GM18861 (cell line): ENCODE measurements at regions not wholly inside any gene's neighbourhood (a gene's known extent, or its start where the extent isn't known, plus 50 kb on each side); places are given as distances from the start of the nearest gene placed in this dataset.

ENCODE experiments used
- ATAC-seq: cut with Tn5 transposase; IDR thresholded peaks from one replicate; pipeline ENCODE4 v1.9.1; 2021; ENCODE audit not compliant: unreplicated experiment

DNA sequence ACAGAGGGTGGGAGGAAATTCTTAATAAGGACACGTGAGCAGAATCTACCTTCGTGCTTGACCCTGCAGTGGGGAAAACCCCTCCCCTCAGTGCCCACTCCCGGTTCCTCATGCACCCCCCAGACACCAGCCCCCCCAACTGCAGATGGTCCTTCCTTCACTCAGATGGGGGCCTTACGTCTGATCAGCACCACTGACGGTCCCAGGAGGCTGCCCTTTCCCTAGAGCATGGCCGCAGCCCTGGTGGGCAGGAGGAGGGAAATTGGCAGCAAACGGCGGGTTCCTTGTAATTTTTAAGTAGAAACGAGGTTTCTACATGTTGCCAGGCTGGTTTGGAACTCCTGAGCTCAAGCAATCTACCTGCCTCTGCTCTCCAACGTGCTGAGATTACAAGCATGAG, 477.7 kb downstream of the TBC1D22A start:
- no peak for ATAC-seq

DNA sequence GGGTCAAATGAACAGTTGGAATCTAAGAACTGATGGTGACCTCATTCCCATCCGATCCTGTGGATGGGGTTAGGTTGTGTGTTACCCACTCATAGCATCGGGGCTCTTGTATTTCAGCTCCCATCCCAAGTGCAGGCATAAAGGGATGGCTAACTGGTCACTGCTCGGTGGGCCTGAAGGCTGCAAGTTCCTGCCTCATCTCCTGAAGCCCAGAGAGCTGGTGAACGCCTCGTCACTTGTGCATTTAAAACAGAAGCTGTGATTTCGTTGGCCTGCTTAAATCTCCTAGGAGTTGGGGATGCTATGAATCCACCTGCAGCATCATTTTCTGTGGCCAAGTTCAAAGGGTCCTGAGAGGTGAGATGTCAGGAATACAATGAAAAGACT, 477.0 kb downstream of the TBC1D22A start:
- no peak for ATAC-seq

DNA sequence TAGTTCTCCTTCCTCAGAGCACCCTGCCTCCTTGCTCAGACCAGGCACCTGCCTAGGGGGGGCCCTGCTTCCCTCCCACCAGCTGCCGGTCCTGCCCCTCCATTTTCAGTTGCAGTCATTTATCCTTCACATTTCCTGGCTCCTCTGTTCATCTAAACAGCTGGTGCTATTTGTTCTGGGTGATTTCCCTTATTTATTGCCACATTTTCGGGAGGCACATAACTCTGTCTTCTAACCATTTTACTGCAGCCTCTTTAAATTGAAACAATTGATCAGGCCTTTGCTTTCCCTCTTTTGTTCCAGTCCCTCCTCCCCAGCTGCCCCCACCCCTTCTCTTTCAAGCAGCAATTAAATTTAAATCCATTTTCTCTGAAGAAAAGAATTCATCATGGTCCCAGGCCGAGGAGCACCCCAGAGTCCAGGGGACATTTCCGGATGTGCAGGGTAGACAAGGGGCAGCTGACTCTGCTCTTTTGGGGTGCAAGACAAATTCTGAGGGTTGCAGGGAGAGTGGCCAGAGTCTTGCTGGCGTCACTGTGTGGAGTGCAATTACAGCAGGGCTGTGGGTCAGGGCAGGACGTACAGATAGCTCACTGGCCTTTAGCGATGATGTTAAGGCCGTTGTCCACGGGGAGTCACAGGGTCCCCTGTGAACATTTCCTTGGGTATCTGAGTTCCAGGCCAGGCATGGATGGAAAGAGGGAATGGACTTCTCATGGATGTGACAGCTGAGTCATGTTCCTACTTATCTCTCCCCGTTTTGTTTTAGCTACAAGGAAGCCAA, 476.4 kb downstream of the TBC1D22A start:
- ATAC-seq, result no peak

GRCh38 chr22:47237890-47238480, 475.5 kb downstream of the TBC1D22A start:
- ATAC-seq, result no peak

DNA sequence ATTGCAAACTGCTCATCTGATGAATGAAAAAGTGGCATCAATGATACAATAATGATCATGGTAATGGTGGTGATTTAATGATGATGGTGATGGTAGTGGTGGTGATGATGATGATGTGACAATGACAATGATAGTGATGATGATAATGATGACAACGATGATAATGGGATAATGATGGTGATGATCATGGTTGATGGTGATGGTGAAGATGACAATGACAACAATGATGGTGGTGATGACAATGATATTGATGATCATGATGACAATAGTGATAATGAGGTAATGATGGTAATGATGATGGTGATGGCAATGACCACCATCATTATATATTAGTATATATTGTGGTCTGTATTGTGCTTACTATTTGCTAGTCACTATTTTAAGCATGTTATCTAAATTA, 474.3 kb downstream of the TBC1D22A start:
- ATAC-seq, result no peak

DNA sequence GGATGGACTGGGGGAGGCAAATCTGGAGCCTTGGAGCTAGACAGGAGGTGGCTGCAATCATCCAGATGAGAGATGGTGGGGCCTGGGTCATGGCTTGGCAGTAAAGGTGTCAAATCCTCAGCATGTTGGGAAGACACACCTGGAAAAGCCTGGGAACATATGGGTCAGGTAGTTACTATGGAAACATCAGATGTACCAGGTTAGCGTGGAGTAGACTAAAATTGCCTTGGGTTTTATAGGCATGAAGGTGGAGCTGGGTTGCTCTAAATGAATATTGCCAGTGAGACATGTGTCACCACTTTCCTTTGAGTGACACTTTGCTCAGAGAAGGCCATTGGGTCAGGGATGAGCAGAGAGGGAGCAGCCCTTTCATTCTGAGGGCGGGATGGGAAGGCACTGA, 473.7 kb downstream of the TBC1D22A start:
- ATAC-seq, result no peak

DNA sequence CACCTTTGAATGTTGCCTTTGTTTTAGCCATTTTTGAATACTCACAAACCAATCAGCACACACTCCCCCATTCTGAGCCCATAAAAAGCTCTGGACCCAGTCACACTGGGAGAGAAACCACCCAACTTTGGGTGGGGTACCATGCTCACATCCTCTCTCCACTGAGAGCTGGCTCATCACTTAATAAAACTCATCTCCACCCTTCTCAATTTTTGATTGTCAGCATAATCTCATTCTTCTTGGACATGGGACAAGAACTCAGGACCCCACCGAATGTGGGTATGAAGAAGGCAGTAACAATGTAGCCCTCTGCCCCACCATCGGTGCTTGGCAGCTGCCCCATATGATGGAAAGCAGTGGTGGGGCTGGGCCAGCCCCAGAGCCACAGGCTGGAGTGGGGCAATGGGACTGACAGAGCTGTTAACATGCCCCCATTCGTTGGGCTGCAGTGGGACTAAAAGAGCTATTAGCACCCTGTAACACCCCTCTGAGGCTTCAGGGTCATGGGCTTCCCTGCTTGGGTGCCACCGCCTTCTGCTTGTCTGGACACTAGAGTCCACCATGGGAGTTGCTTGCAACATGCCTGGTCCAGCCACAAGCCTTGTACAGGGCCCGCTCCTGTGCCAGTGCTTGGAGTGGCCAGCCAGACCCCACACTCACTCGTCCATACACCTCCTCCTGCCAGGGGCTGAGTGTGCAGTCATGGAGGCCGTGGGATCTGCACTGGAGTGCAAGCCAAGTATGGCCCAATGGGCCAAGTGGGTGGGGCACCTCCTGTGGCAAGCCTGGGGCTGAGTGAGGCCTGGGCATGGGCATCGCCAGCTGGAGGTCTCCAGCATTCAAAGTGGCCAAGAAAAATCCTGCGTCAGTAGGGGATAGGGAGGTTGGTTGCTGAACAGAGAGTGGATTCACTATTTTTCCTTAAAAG, 471.1 kb downstream of the TBC1D22A start:
- ATAC-seq, result no peak

DNA sequence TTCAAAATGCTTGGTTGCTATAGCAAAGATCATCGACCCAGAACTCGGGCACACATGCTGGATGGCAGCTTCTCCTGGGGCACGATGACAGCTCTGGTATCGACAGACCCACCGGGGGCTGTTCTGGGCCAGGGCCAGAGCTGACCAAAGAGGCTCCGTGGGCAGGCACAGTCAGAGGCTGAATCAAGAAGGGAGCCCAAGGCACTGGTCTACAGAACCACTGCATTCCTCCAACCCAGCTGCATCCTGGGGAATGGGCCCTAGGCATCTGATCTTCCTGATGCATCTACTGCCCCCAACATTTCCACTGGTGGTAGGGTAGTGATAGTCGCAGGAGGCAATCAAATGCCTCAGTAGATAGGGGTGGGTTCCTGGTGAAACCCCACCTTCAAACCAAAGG, 470.3 kb downstream of the TBC1D22A start:
- no peak for ATAC-seq

DNA sequence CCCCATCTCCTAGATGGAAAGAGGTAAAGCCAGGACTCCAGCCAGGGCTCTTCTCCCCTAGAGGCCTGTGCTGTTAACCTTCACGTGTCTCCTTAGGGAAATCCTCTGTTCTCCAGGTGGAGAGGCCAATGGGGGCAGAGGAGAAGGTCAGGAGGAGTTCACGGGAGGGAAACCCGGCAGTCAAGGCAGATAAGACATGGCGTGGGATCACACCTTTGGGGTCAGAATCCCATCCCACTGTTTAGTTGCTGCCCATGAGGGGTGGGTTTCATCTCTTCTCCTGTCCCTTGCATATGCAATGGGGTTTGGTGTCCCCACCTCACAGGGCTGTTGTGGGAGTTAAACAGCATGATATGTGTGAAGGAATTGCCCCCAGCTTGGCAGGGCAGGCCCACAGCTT, 469.7 kb downstream of the TBC1D22A start:
- no peak for ATAC-seq

GRCh38 chr22:47231759-47232158, 469.3 kb downstream of the TBC1D22A start:
- no peak for ATAC-seq

DNA sequence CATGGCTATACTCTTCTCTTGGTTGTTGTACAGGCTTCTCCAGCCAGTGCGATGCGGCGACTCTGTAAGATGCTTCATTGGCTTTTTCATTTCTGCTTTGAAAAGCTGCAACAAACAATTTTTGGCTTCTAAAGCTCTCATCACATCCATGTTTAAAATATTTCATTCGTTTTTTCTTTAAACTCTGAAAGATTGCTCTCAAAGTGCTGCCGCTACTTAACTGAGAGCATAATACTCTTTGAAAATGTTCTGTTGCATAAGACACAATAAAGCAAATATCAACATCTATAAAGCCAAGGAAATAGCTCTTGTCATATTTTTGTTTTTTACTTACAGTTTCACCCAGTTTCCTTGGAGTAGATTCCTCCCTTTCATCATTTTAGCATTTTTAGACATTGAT, 468.3 kb downstream of the TBC1D22A start:
- no peak for ATAC-seq

DNA sequence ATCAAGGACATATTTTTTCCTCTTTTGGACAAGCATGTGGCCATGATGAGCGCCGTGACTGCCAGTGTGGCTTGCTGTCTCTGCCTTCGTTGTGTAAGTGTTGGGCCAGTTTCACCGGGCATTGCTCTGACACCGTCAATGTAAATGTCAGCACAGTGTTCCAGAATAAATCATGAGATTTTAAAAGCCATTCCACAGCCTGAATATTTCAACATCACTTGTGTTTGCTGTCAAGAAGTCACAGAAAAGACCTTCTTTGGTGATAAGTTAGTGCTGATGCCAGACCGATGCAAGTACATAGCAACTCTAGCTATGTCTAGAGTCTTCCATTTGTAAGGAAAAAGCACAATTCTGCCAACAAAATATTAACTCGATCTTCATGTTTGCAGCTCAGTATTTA, 467.8 kb downstream of the TBC1D22A start:
- no peak for ATAC-seq

DNA sequence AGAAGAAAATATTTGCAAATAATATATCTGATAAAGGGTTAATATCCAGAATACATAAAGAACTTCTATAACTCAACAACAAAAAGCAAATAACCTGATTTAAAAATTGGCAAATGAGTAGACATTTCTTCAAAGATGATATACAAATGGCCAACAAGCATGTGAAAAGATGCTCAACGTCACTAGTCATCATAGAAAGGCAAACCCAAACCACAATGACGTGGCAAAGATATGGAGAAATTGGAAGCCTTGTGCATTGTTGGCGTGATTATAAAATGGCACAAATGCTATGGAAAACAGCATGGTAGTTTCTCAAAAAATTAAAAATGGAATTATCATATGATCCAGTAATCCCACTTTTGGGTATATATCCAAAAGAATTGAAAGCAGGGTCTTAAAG, 466.3 kb downstream of the TBC1D22A start:
- ATAC-seq, result no peak

DNA sequence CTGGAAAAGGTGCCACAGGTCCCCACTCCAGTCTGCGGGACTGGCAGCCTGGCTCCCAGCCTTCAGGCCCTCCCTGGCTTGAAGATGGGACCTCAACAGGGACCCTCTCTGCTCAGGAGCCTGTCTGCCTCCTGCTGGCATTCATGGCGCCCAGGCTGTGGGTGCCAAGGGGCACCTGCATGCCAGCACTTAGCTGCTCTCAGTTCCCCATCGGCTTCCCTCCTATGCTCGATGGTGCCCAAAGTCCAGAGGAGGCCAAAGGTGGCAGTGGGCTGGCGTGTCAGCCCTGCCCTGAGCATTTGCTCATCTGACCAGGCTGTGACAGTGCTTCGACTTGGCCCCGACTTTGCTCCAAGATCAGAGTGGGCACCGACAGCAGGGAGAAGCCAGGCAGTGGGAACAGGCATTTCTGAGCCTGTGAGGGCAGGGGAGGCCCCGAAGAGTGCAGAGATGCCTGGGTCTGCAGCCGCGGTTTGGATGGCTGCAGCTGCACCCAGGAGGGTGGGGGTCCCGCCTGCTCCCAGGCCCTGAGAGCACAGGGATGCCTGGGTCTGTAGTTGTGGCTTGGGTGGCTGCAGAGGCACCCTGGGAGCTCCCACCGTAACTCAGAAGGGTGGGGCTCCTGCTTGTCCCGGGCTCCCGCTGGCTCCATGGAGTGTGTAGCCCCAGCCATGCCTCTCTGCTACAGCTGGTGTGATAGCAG, 463.6 kb downstream of the TBC1D22A start:
- no peak for ATAC-seq

DNA sequence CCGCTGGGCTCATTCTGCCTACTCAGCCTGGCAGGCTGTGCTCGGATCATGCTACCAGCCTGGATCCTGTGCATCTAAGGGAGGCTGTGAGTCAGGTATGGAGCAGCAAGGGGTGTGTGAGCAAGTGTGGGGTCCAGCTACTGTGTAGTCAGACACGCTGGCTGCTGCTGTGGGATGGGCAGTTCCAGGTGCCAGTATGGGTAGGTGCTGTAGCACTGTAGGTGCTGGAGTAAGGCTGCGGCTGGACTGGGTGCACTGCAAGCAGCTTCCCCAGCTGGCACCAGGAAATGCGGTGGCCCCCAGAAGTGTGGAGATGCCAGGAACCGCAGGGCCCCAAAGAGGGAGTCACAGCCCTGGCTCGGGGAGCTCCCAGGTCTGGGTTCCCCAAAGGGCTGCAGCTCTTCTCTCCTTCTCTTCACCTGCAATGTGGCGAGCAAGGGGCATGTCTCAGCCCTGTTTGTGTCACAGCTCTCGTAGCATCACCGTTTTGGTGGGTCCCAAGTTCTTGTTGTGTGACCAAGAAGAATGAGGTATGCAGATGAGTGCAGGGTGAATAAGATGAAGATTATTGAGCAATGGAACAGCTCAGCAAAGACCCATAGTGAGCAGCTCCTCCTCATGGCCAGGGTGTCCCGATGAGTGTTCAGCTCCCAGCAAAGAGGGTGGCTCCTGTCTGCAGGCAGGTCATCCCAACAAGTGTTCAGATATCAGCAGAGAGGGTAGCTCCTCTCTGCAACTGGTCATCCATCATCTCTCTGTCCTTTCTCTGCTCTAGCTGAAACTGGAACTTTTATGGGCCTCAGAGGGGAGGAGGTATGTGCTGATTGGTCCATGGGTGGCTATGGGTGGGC, 462.9 kb downstream of the TBC1D22A start:
- no peak for ATAC-seq
